ENCODE measurements at regions not wholly inside any gene's neighbourhood (a gene's known extent, or its start where the extent isn't known, plus 50 kb on each side); places are given as distances from the start of the nearest gene placed in this dataset.

DNA sequence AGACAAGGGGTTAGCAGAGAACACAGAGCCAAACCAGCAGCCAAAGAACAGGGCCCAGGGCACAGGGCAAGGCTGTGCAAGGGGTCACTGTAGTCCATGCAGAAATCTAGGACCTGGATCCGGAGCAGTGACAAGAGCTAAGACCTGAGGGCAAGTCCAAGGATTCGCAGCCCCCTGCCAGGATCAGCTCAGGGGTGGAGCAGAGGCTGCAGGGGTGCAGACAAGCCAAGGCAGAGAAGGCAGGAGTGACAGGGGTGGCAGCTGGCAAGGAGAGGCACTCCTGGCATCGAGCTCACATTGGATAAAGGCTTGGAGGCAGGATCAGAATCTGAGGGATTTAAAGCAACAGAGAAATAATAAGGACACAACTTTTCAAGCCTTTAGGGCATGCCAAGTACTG, 80.7 kb upstream of the NANOS1 start:
- no peaks in the 10 kb centered on the region for H3K79me2 ChIP-seq (ENCODE audit: control insufficient read depth, insufficient read depth, low read length)
- FAIRE-seq (no peak), DNase-seq (ENCODE audit: low read depth, low spot score) (no peak)
- H3K9ac ChIP-seq (ENCODE audit: control insufficient read depth, extremely low read depth, insufficient read depth, low read length): no peak overlapping the region
- no peak overlapping the region for H3K4me2 ChIP-seq (ENCODE audit: control insufficient read depth, extremely low read depth, insufficient read depth, low read depth, low read length)
- no peak overlapping the region for H3K4me3 ChIP-seq (ENCODE audit: control insufficient read depth in 2 of 3, extremely low read depth in 1 of 3, insufficient read depth in 2 of 3, low read depth in 1 of 3, low read length in 3 of 3)
- peaks cover 17% of the 10 kb centered on the region for H3K4me1 ChIP-seq (ENCODE audit: control insufficient read depth, extremely low read depth, insufficient read depth, low read length)
- dilution Hi-C loops (cut with MboI; ENCODE audit: extremely low pct_ligation_motif_present, low sequenced_read_pairs): no loop called here
- TF ChIP-seq, protein P1, sequence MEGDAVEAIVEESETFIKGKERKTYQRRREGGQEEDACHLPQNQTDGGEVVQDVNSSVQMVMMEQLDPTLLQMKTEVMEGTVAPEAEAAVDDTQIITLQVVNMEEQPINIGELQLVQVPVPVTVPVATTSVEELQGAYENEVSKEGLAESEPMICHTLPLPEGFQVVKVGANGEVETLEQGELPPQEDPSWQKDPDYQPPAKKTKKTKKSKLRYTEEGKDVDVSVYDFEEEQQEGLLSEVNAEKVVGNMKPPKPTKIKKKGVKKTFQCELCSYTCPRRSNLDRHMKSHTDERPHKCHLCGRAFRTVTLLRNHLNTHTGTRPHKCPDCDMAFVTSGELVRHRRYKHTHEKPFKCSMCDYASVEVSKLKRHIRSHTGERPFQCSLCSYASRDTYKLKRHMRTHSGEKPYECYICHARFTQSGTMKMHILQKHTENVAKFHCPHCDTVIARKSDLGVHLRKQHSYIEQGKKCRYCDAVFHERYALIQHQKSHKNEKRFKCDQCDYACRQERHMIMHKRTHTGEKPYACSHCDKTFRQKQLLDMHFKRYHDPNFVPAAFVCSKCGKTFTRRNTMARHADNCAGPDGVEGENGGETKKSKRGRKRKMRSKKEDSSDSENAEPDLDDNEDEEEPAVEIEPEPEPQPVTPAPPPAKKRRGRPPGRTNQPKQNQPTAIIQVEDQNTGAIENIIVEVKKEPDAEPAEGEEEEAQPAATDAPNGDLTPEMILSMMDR (optimal IDR thresholded peaks at IDR 0.05 in 1 of 3, IDR thresholded peaks at IDR 0.05 in 1 of 3, conservative IDR thresholded peaks at IDR 0.05 in 1 of 3; ENCODE audit: extremely low read depth in 1 of 3, insufficient read depth in 2 of 3, low read length in 3 of 3): no peak
- TF ChIP-seq EZH2 (IDR thresholded peaks at IDR 0.05; ENCODE audit: low read length): no peak
- H2AFZ ChIP-seq (ENCODE audit: control insufficient read depth, low read length): peak overlapping the region; percentile 29
- H4K20me1 ChIP-seq (ENCODE audit: control insufficient read depth, extremely low read depth, insufficient read depth, low read length): no peaks in the 10 kb centered on the region
- H3K9me3 ChIP-seq (ENCODE audit: control insufficient read depth, low read depth, low read length): no peaks in the 10 kb centered on the region
- no peaks in the 10 kb centered on the region for H3K9me1 ChIP-seq (ENCODE audit: control insufficient read depth, extremely low read depth, insufficient read depth, low read length)
- H3K27me3 ChIP-seq (ENCODE audit: control insufficient read depth, extremely low read depth, insufficient read depth, low read length): no peaks in the 10 kb centered on the region
- no peak overlapping the region for H3K27ac ChIP-seq (ENCODE audit: control insufficient read depth, insufficient read depth, low read length)
- no peaks in the 10 kb centered on the region for H3K36me3 ChIP-seq (ENCODE audit: control insufficient read depth in 2 of 2, extremely low read depth in 1 of 2, insufficient read depth in 2 of 2, low read length in 2 of 2)

DNA sequence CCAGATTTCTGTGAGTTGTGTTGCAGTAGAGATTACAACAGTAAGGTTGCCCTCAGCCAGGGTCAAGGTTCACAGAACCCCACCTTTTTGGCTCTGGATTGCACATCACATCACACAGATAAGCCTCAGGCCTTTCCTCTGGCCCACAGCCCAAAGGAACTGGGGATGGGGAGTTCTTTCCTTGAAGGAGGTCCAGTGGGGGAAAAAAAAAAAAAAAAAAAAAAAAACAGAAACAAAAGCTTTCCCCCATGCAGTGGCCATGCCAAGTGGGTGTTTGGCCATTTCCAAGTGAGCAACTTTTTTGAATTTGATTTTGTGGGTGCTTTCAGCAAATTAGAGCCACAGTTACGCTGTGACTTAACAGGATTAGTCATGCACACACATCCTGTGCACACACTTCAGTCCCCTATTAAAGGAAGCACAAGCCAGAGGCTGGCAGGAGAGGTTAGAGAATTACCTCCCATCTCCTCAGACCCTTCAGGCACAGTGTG, 79.3 kb upstream of the NANOS1 start:
- H2AFZ ChIP-seq (ENCODE audit: control insufficient read depth, low read length): no peak overlapping the region
- dilution Hi-C loops (cut with MboI; ENCODE audit: extremely low pct_ligation_motif_present, low sequenced_read_pairs): no loop called here
- H3K4me3 ChIP-seq (ENCODE audit: control insufficient read depth in 2 of 3, extremely low read depth in 1 of 3, insufficient read depth in 2 of 3, low read depth in 1 of 3, low read length in 3 of 3): no peak overlapping the region
- peak overlapping the region; percentile 11 for H3K4me2 ChIP-seq (ENCODE audit: control insufficient read depth, extremely low read depth, insufficient read depth, low read depth, low read length)
- H3K9me3 ChIP-seq (ENCODE audit: control insufficient read depth, low read depth, low read length): no peaks in the 10 kb centered on the region
- H3K36me3 ChIP-seq (ENCODE audit: control insufficient read depth in 2 of 2, extremely low read depth in 1 of 2, insufficient read depth in 2 of 2, low read length in 2 of 2): no peaks in the 10 kb centered on the region
- no peaks in the 10 kb centered on the region for H3K79me2 ChIP-seq (ENCODE audit: control insufficient read depth, insufficient read depth, low read length)
- H3K27me3 ChIP-seq (ENCODE audit: control insufficient read depth, extremely low read depth, insufficient read depth, low read length): no peaks in the 10 kb centered on the region
- no peaks in the 10 kb centered on the region for H3K9me1 ChIP-seq (ENCODE audit: control insufficient read depth, extremely low read depth, insufficient read depth, low read length)
- H3K9ac ChIP-seq (ENCODE audit: control insufficient read depth, extremely low read depth, insufficient read depth, low read length): no peak overlapping the region
- H4K20me1 ChIP-seq (ENCODE audit: control insufficient read depth, extremely low read depth, insufficient read depth, low read length): no peaks in the 10 kb centered on the region
- H3K27ac ChIP-seq (ENCODE audit: control insufficient read depth, insufficient read depth, low read length): no peak overlapping the region
- peaks cover 17% of the 10 kb centered on the region for H3K4me1 ChIP-seq (ENCODE audit: control insufficient read depth, extremely low read depth, insufficient read depth, low read length)
- TF ChIP-seq EZH2 (IDR thresholded peaks at IDR 0.05; ENCODE audit: low read length): no peak
- TF ChIP-seq, protein P1 (optimal IDR thresholded peaks at IDR 0.05 in 1 of 3, IDR thresholded peaks at IDR 0.05 in 1 of 3, conservative IDR thresholded peaks at IDR 0.05 in 1 of 3; ENCODE audit: extremely low read depth in 1 of 3, insufficient read depth in 2 of 3, low read length in 3 of 3): no peak
- DNase-seq (ENCODE audit: low read depth, low spot score): no peak
- peak; percentile 93 for FAIRE-seq

Data from keratinocyte (primary cell).